ENCODE measurements at regions not wholly inside any gene's neighbourhood (a gene's known extent, or its start where the extent isn't known, plus 50 kb on each side); places are given as distances from the start of the nearest gene placed in this dataset.

GRCh38 chr11:37364246-37364839, 766.3 kb upstream of the RAG2 start:
- TF ChIP-seq EZH2 (IDR thresholded peaks at IDR 0.05) (no peak), CTCF (IDR thresholded peaks at IDR 0.05 in 2 of 3, conservative IDR thresholded peaks at IDR 0.05 in 1 of 3; ENCODE audit: borderline replicate concordance in 1 of 3, insufficient read depth in 1 of 3, low read depth in 2 of 3, low read length in 2 of 3) (no peak)
